OCI-LY7 (cell line): ENCODE measurements at regions not wholly inside any gene's neighbourhood (a gene's known extent, or its start where the extent isn't known, plus 50 kb on each side); places are given as distances from the start of the nearest gene placed in this dataset.
"Not testable (repeated sequence)": the region's sequence is repeated elsewhere in the genome, so short reads cannot be mapped to it uniquely, and the experiment has no call there.

Experiments
- BruUV-seq: library from RNA; stranded (reverse); fragments of 400-500 nt; replicated peaks from 2 replicates; lab custom pipeline; 2021; lab: Mats Ljungman, UMichigan
- CTCF ChIA-PET: fragments of 300-600 bp; sonication (Branson Sonifier 250); formaldehyde crosslinking; loops from one replicate; lab custom pipeline; 2022; ENCODE audit warnings: antibody characterized with exemption; ENCODE audit not compliant: unreplicated experiment; lab: Charles Lee
- POLR2A ChIA-PET: fragments of 300-600 bp; sonication (Branson Sonifier 250); formaldehyde crosslinking; loops from one replicate; lab custom pipeline; 2022; ENCODE audit warnings: antibody characterized with exemption; lab: Charles Lee
- DNase-seq: peaks from one replicate; pipeline ENCODE4 v3.0.0-alpha.2; 2015; ENCODE audit warnings: low spot score
- H2AFZ ChIP-seq: fragments of 200-600 bp; sonication (generic), shearing (Covaris generic); 2 replicates; pipeline ENCODE4 v1.6.1; 2014; ENCODE audit warnings: mild to moderate bottlenecking, antibody characterized with exemption, low read length, moderate library complexity
- H3K27ac ChIP-seq: fragments of 200-600 bp; sonication (generic); 2 replicates; pipeline ENCODE4 v1.5.1; 2014; ENCODE audit warnings: mixed run types, low read depth, mild to moderate bottlenecking, moderate library complexity, low read length, inconsistent platforms; ENCODE audit not compliant: poor library complexity, severe bottlenecking
- H3K36me3 ChIP-seq: fragments of 200-600 bp; sonication (generic); 2 replicates; pipeline ENCODE4 v1.6.1; 2014; ENCODE audit warnings: mild to moderate bottlenecking, antibody characterized with exemption, low read length, moderate library complexity, mixed read lengths; ENCODE audit not compliant: insufficient read depth
- H3K4me1 ChIP-seq: fragments of 200-600 bp; sonication (generic); 2 replicates; pipeline ENCODE4 v1.5.1; 2014; ENCODE audit warnings: mild to moderate bottlenecking, low read length; ENCODE audit not compliant: insufficient read depth, poor library complexity, severe bottlenecking
- H3K4me2 ChIP-seq: fragments of 200-600 bp; sonication (generic); 2 replicates; pipeline ENCODE4 v1.6.1; 2014; ENCODE audit warnings: mild to moderate bottlenecking, low read length
- H3K4me3 ChIP-seq: fragments of 200-600 bp; sonication (generic); 2 replicates; pipeline ENCODE4 v1.5.1; 2014; ENCODE audit warnings: mild to moderate bottlenecking, low read depth, low read length; ENCODE audit not compliant: poor library complexity, severe bottlenecking
- H3K79me2 ChIP-seq: fragments of 200-600 bp; sonication (generic); 2 replicates; pipeline ENCODE4 v1.6.1; 2016; ENCODE audit warnings: low read depth, mild to moderate bottlenecking, low read length, moderate library complexity, mixed read lengths; ENCODE audit not compliant: insufficient read depth
- H3K9me2 ChIP-seq: fragments of 200-600 bp; sonication (generic); 2 replicates; pipeline ENCODE4 v1.6.1; 2016; ENCODE audit warnings: mild to moderate bottlenecking, low read length, mixed read lengths; ENCODE audit not compliant: insufficient read depth
- H3K9me3 ChIP-seq: fragments of 200-600 bp; sonication (generic); 2 replicates; pipeline ENCODE4 v1.6.1; 2014; ENCODE audit warnings: mild to moderate bottlenecking, mixed run types, low read length, mixed read lengths
- H4K20me1 ChIP-seq: fragments of 200-600 bp; sonication (generic); 2 replicates; pipeline ENCODE4 v1.6.1; 2014; ENCODE audit warnings: mild to moderate bottlenecking, antibody characterized with exemption, low read length, moderate library complexity, mixed read lengths; ENCODE audit not compliant: insufficient read depth
- CTCF ChIP-seq: fragments of 200-600 bp; sonication (generic); conservative IDR thresholded peaks from 2 replicates; pipeline ENCODE4 v1.5.1; 2014; ENCODE audit warnings: mild to moderate bottlenecking, antibody characterized with exemption, low read length, moderate library complexity, mixed read lengths
- EZH2phosphoT487 ChIP-seq: fragments of 200-600 bp; sonication (generic); IDR thresholded peaks from 2 replicates; pipeline ENCODE4 v1.6.1; 2018; ENCODE audit warnings: low read depth, borderline replicate concordance, mild to moderate bottlenecking, mixed run types, antibody characterized with exemption, low read length, moderate library complexity, mixed read lengths
- intact Hi-C: fragments of 100-400 bp; cut with micrococcal nuclease; formaldehyde crosslinking; loops from one replicate; pipeline ENCODE4 v1.10.0; 2022; ENCODE audit not compliant: unreplicated experiment

DNA sequence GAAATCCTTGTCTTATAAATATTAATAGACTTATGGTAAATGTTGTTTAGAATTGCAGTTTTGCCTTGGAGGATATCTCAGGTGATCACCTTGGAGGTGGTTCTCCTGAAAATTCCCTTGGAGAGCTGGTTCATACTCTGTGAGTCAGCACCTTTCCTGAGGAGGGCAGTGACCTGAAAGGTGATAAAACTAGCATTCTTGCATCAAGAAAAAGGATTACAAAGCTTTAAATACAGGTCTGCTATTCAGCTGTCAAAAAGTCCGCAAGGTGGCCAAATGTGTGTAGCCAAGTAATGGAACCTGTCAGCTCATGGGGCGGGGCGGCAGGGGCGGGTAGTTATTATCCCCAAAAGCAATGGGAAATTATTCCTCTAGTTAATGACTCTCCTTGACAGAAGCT lies 52.8 kb upstream of the EDARADD start:
- Histone ChIP-seq H3K9me3 (no peaks in the 10 kb centered on the region), H3K4me3 (no peak overlapping the region), H2AFZ (no peak overlapping the region), H4K20me1 (no peaks in the 10 kb centered on the region), H3K36me3 (no peaks in the 10 kb centered on the region), H3K4me2 (no peak overlapping the region), H3K4me1 (no peaks in the 10 kb centered on the region), H3K79me2 (no peaks in the 10 kb centered on the region), H3K27ac (no peak overlapping the region), H3K9me2 (no peaks in the 10 kb centered on the region)
- BruUV-seq, result no TSS peak
- intact Hi-C loops, result loop anchor here (10.0 kb wide), 1 partner anchor 236 kb away; no protein-coding TSS in a partner anchor
- POLR2A ChIA-PET, result interaction anchor here (0.6 kb wide), 2 partner anchors 169 to 1007 kb away, joined by 3 to 4 read pairs; no protein-coding TSS in a partner anchor
- CTCF ChIA-PET, result interaction anchor here (1.0 kb wide), 1 partner anchor 836 kb away, joined by 3 read pairs; no protein-coding TSS in a partner anchor
- TF ChIP-seq CTCF (no peak), EZH2phosphoT487 (no peak)
- no peak for DNase-seq

DNA sequence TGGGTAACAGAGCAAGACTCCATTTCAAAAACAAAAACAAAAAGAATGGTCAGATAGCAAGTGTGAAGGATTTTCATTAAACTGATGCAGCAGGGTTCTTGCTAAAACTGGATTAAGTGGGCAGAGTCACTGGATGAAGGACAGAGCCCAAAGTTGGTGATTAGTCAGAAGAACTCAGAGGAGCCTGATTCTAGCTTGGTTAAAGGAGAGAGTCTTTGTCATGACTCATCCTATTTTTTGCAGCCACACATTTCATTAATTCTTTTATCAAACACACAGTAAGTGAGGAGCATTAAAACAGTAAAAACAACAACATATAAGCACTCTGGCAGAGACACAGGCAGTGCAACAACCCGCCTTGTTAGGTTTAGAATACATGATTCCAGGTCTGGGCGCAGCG lies 56.0 kb upstream of the EDARADD start:
- Histone ChIP-seq H3K4me1 (no peaks in the 10 kb centered on the region), H3K27ac (no peak overlapping the region), H2AFZ (no peak overlapping the region), H4K20me1 (no peaks in the 10 kb centered on the region), H3K4me2 (no peak overlapping the region), H3K4me3 (no peak overlapping the region), H3K79me2 (no peaks in the 10 kb centered on the region), H3K9me2 (no peaks in the 10 kb centered on the region), H3K9me3 (no peaks in the 10 kb centered on the region), H3K36me3 (no peaks in the 10 kb centered on the region)
- ChIA-PET CTCF (no interaction called here), POLR2A (no interaction called here)
- TF ChIP-seq EZH2phosphoT487 (no peak), CTCF (no peak)
- intact Hi-C loops, result no loop called here
- no peak for DNase-seq
- BruUV-seq, result no TSS peak

DNA sequence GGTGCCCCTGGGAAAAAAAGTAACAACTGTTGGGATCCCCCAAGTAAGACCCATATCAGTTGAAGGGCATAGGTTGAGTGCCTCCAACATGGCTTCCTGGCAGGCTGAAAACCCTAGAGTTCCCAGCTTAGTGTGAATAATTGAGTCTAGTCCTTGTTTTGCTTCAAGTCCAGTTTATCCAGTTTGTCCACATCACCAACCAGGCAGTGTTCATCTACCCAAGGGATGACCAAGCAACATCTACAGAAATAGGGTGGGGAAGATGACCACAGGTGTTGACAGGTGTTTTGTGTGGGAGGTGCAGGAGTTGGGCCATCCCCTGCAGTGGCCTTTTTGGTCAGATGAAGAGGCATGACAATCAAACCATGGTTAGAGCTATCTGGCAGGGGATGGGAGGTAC lies 54.3 kb upstream of the ERO1B start:
- Histone ChIP-seq H3K27ac (no peak overlapping the region), H3K9me2 (no peaks in the 10 kb centered on the region), H4K20me1 (no peaks in the 10 kb centered on the region), H3K4me1 (no peaks in the 10 kb centered on the region), H3K4me3 (no peak overlapping the region), H3K9me3 (no peaks in the 10 kb centered on the region), H3K36me3 (no peaks in the 10 kb centered on the region), H3K79me2 (no peaks in the 10 kb centered on the region), H3K4me2 (no peak overlapping the region), H2AFZ (no peak overlapping the region)
- TF ChIP-seq CTCF, result no peak
- TF ChIP-seq EZH2phosphoT487, result no peak
- no TSS peak for BruUV-seq
- intact Hi-C loops, result no loop called here
- POLR2A ChIA-PET, result interaction anchor here (0.5 kb wide), 1 partner anchor 19 kb away, joined by 5 read pairs; no protein-coding TSS in a partner anchor
- no peak for DNase-seq
- CTCF ChIA-PET, result no interaction called here

- H2AFZ ChIP-seq, intact Hi-C loops, BruUV-seq, H3K4me2 ChIP-seq, H3K9me2 ChIP-seq, H3K4me1 ChIP-seq, H3K79me2 ChIP-seq, H3K9me3 ChIP-seq, H3K36me3 ChIP-seq, H3K27ac ChIP-seq, H4K20me1 ChIP-seq, H3K4me3 ChIP-seq, CTCF ChIA-PET, DNase-seq: not testable (repeated sequence)
- POLR2A ChIA-PET, result interaction anchor here (0.5 kb wide), 1 partner anchor 20 kb away, joined by 5 read pairs; no protein-coding TSS in a partner anchor
These were observed 53.9 kb upstream of the ERO1B start for GRCh38 chr1:236335633-236336032.
